NB4 (cell line): ENCODE measurements at regions not wholly inside any gene's neighbourhood (a gene's known extent, or its start where the extent isn't known, plus 50 kb on each side); places are given as distances from the start of the nearest gene placed in this dataset.

Experiments used
- CTCF ChIP-seq: IDR thresholded peaks from one replicate; pipeline ENCODE4 v1.5.1; 2012; ENCODE audit warnings: low read depth, low read length
- MAX ChIP-seq: IDR thresholded peaks from 2 replicates; pipeline ENCODE4 v1.6.1; 2011; ENCODE audit warnings: low read depth, low read length
- POLR2A ChIP-seq: IDR thresholded peaks from 2 replicates; pipeline ENCODE4 v1.6.1; 2011; ENCODE audit warnings: mild to moderate bottlenecking; ENCODE audit not compliant: insufficient read length; ENCODE audit errors: extremely low read depth

GRCh38 chr10:55474258-55474657, 673.2 kb upstream of the PCDH15 start:
- TF ChIP-seq CTCF (no peak), MAX (no peak), POLR2A (no peak)
